Liver (tissue), 3 donors: ENCODE measurements at regions not wholly inside any gene's neighbourhood (a gene's known extent, or its start where the extent isn't known, plus 50 kb on each side); places are given as distances from the start of the nearest gene placed in this dataset.

ENCODE experiments used
- FOXA2 ChIP-seq: IDR thresholded peaks from 2 replicates; pipeline ENCODE4 v1.6.1; 2016; ENCODE audit warnings: antibody characterized with exemption
- HNF4A ChIP-seq, 2 donors: conservative IDR thresholded peaks; 2 replicates each; pipeline ENCODE4 v1.6.1; 2016; ENCODE audit warnings: antibody characterized with exemption in 2 of 2, mild to moderate bottlenecking in 2 of 2
- HNF4G ChIP-seq: IDR thresholded peaks from 2 replicates; pipeline ENCODE4 v1.6.1; 2016; ENCODE audit warnings: antibody characterized with exemption
- JUND ChIP-seq, 2 donors: IDR thresholded peaks; 2 replicates each; pipeline ENCODE4 v1.6.1; 2016; ENCODE audit warnings: antibody characterized with exemption in 2 of 2
- RAD21 ChIP-seq, 2 donors: IDR thresholded peaks; 2 replicates each; pipeline ENCODE4 v1.6.1; 2016; ENCODE audit warnings: antibody characterized with exemption in 2 of 2, mild to moderate bottlenecking in 2 of 2
- YY1 ChIP-seq: IDR thresholded peaks from 2 replicates; pipeline ENCODE4 v1.6.1; 2016; ENCODE audit warnings: antibody characterized with exemption, mild to moderate bottlenecking
- TF ChIP-seq, protein P1 (sequence below): fragments of 150-350 bp; IDR thresholded peaks from 2 replicates; pipeline ENCODE4 v1.5.1; 2017; ENCODE audit warnings: improper control_type of control experiment, low read depth, low read length; ENCODE audit not compliant: missing input control
- TF ChIP-seq, protein P2 (sequence below): IDR thresholded peaks from 2 replicates; pipeline ENCODE4 v1.6.1; 2016; ENCODE audit warnings: antibody characterized with exemption
- TF ChIP-seq, protein P3 (sequence below): IDR thresholded peaks from 2 replicates; pipeline ENCODE4 v1.6.1; 2016; ENCODE audit warnings: antibody characterized with exemption, mild to moderate bottlenecking
- TF ChIP-seq, protein P4 (sequence below): IDR thresholded peaks from 2 replicates; pipeline ENCODE4 v1.6.1; 2016; ENCODE audit warnings: antibody characterized with exemption
- donor health status: healthy.
- donor health status: healthy.

DNA sequence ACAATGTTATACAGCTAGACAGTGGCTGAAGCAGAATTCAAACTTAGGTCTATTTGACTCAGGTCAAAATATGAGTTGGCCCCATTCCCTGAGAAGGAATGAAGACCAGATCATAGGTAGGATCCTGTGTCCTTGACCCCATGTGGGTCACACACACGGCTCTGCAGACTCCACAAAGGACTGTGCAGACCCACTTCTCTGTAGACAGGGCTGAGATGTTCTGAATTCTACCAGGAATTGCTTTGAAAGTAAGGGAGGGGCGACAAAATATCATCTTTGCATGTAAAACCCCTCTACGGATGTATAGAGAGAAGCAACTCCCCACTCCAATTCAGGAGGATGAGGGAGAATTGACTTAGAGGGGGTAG lies 62.3 kb upstream of the CTIF start:
- TF ChIP-seq, protein P1, sequence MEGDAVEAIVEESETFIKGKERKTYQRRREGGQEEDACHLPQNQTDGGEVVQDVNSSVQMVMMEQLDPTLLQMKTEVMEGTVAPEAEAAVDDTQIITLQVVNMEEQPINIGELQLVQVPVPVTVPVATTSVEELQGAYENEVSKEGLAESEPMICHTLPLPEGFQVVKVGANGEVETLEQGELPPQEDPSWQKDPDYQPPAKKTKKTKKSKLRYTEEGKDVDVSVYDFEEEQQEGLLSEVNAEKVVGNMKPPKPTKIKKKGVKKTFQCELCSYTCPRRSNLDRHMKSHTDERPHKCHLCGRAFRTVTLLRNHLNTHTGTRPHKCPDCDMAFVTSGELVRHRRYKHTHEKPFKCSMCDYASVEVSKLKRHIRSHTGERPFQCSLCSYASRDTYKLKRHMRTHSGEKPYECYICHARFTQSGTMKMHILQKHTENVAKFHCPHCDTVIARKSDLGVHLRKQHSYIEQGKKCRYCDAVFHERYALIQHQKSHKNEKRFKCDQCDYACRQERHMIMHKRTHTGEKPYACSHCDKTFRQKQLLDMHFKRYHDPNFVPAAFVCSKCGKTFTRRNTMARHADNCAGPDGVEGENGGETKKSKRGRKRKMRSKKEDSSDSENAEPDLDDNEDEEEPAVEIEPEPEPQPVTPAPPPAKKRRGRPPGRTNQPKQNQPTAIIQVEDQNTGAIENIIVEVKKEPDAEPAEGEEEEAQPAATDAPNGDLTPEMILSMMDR = no peak
- no peak for TF ChIP-seq HNF4A (conservative IDR thresholded peaks at IDR 0.05)
- TF ChIP-seq HNF4G = no peak
- TF ChIP-seq, protein P2, sequence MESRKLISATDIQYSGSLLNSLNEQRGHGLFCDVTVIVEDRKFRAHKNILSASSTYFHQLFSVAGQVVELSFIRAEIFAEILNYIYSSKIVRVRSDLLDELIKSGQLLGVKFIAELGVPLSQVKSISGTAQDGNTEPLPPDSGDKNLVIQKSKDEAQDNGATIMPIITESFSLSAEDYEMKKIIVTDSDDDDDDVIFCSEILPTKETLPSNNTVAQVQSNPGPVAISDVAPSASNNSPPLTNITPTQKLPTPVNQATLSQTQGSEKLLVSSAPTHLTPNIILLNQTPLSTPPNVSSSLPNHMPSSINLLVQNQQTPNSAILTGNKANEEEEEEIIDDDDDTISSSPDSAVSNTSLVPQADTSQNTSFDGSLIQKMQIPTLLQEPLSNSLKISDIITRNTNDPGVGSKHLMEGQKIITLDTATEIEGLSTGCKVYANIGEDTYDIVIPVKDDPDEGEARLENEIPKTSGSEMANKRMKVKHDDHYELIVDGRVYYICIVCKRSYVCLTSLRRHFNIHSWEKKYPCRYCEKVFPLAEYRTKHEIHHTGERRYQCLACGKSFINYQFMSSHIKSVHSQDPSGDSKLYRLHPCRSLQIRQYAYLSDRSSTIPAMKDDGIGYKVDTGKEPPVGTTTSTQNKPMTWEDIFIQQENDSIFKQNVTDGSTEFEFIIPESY = no peak
- TF ChIP-seq YY1 = no peak
- TF ChIP-seq, protein P3, sequence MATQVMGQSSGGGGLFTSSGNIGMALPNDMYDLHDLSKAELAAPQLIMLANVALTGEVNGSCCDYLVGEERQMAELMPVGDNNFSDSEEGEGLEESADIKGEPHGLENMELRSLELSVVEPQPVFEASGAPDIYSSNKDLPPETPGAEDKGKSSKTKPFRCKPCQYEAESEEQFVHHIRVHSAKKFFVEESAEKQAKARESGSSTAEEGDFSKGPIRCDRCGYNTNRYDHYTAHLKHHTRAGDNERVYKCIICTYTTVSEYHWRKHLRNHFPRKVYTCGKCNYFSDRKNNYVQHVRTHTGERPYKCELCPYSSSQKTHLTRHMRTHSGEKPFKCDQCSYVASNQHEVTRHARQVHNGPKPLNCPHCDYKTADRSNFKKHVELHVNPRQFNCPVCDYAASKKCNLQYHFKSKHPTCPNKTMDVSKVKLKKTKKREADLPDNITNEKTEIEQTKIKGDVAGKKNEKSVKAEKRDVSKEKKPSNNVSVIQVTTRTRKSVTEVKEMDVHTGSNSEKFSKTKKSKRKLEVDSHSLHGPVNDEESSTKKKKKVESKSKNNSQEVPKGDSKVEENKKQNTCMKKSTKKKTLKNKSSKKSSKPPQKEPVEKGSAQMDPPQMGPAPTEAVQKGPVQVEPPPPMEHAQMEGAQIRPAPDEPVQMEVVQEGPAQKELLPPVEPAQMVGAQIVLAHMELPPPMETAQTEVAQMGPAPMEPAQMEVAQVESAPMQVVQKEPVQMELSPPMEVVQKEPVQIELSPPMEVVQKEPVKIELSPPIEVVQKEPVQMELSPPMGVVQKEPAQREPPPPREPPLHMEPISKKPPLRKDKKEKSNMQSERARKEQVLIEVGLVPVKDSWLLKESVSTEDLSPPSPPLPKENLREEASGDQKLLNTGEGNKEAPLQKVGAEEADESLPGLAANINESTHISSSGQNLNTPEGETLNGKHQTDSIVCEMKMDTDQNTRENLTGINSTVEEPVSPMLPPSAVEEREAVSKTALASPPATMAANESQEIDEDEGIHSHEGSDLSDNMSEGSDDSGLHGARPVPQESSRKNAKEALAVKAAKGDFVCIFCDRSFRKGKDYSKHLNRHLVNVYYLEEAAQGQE = no peak
- TF ChIP-seq JUND (IDR thresholded peaks at IDR 0.05) = no peak
- no peak for TF ChIP-seq RAD21 (IDR thresholded peaks at IDR 0.05)
- no peak for TF ChIP-seq FOXA2
- TF ChIP-seq, protein P4, sequence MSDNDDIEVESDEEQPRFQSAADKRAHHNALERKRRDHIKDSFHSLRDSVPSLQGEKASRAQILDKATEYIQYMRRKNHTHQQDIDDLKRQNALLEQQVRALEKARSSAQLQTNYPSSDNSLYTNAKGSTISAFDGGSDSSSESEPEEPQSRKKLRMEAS = no peak
